ENCODE measurements at regions not wholly inside any gene's neighbourhood (a gene's known extent, or its start where the extent isn't known, plus 50 kb on each side); places are given as distances from the start of the nearest gene placed in this dataset.

GRCh38 chr2:125108251-125108650, 1083.2 kb downstream of the CNTNAP5 start:
- no peak for TF ChIP-seq POLR2A (IDR thresholded peaks at IDR 0.05; ENCODE audit: low read depth, low read length)
- no peak for TF ChIP-seq POLR2AphosphoS5 (IDR thresholded peaks at IDR 0.05; ENCODE audit: low read depth, low read length)
